H9 (cell line): ENCODE measurements at regions not wholly inside any gene's neighbourhood (a gene's known extent, or its start where the extent isn't known, plus 50 kb on each side); places are given as distances from the start of the nearest gene placed in this dataset.

ENCODE experiments used
- DNase-seq: peaks from one replicate; pipeline ENCODE4 v3.0.0-alpha.2; 2017
- H2AFZ ChIP-seq: one replicate; pipeline ENCODE4 v1.6.1; 2013; ENCODE audit warnings: mild to moderate bottlenecking, low read length, control low read depth, moderate library complexity
- H2AK5ac ChIP-seq: 2 replicates; pipeline ENCODE4 v1.6.1; 2013; ENCODE audit warnings: low read length, control low read depth, mixed read lengths; ENCODE audit not compliant: insufficient read length
- H2BK120ac ChIP-seq: one replicate; pipeline ENCODE4 v1.6.1; 2013; ENCODE audit warnings: low read depth, mild to moderate bottlenecking, low read length, control low read depth, inconsistent platforms; ENCODE audit not compliant: poor library complexity, severe bottlenecking
- H2BK12ac ChIP-seq: 2 replicates; pipeline ENCODE4 v1.6.1; 2013; ENCODE audit warnings: low read length, control low read depth, mixed read lengths, low read depth; ENCODE audit not compliant: insufficient read length
- H2BK15ac ChIP-seq: 2 replicates; pipeline ENCODE4 v1.6.1; 2013; ENCODE audit warnings: low read depth, low read length, control low read depth
- H2BK20ac ChIP-seq: one replicate; pipeline ENCODE4 v1.6.1; 2013; ENCODE audit warnings: low read depth, mild to moderate bottlenecking, low read length, control low read depth, inconsistent platforms; ENCODE audit not compliant: poor library complexity, severe bottlenecking
- H2BK5ac ChIP-seq: 2 replicates; pipeline ENCODE4 v1.6.1; 2013; ENCODE audit warnings: low read length, control low read depth, mixed read lengths; ENCODE audit not compliant: insufficient read length
- H3K14ac ChIP-seq: 2 replicates; pipeline ENCODE4 v1.6.1; 2013; ENCODE audit warnings: low read length, control low read depth; ENCODE audit not compliant: insufficient read depth
- H3K18ac ChIP-seq: 2 replicates; pipeline ENCODE4 v1.6.1; 2013; ENCODE audit warnings: low read depth, mild to moderate bottlenecking, mixed read lengths, low read length, control low read depth; ENCODE audit not compliant: insufficient read length
- H3K23ac ChIP-seq: 2 replicates; pipeline ENCODE4 v1.6.1; 2013; ENCODE audit warnings: low read length, control low read depth, mixed read lengths, low read depth; ENCODE audit not compliant: insufficient read length
- H3K23me2 ChIP-seq: 2 replicates; pipeline ENCODE4 v1.6.1; 2013; ENCODE audit warnings: low read depth, mild to moderate bottlenecking, mixed read lengths, low read length, control low read depth; ENCODE audit not compliant: insufficient read length, poor library complexity, severe bottlenecking
- H3K27ac ChIP-seq: 2 replicates; pipeline ENCODE4 v1.5.1; 2013; ENCODE audit warnings: low read length, control low read depth, mixed read lengths, low read depth; ENCODE audit not compliant: insufficient read length
- H3K27me3 ChIP-seq: 2 replicates; pipeline ENCODE4 v1.6.1; 2013; ENCODE audit warnings: low read length, control low read depth, inconsistent platforms; ENCODE audit not compliant: insufficient read depth
- H3K4ac ChIP-seq: 2 replicates; pipeline ENCODE4 v1.6.1; 2013; ENCODE audit warnings: low read depth, mild to moderate bottlenecking, control low read depth, inconsistent platforms, low read length, moderate library complexity
- H3K4me1 ChIP-seq: 2 replicates; pipeline ENCODE4 v1.6.1; 2013; ENCODE audit warnings: low read length, control low read depth, inconsistent platforms; ENCODE audit not compliant: insufficient read depth
- H3K4me2 ChIP-seq: 2 replicates; pipeline ENCODE4 v1.6.1; 2013; ENCODE audit warnings: low read length, control low read depth, mixed read lengths; ENCODE audit not compliant: insufficient read length, insufficient read depth
- H3K56ac ChIP-seq: 2 replicates; pipeline ENCODE4 v1.6.1; 2013; ENCODE audit warnings: low read depth, mild to moderate bottlenecking, mixed read lengths, low read length, control low read depth; ENCODE audit not compliant: insufficient read length
- H3K79me1 ChIP-seq: 2 replicates; pipeline ENCODE4 v1.6.1; 2013; ENCODE audit warnings: low read depth, mild to moderate bottlenecking, moderate library complexity, low read length, control low read depth, inconsistent platforms; ENCODE audit not compliant: insufficient read depth, poor library complexity, severe bottlenecking
- H3K79me2 ChIP-seq: 2 replicates; pipeline ENCODE4 v1.6.1; 2013; ENCODE audit warnings: low read length, control low read depth, inconsistent platforms; ENCODE audit not compliant: insufficient read depth
- H3K9ac ChIP-seq: 2 replicates; pipeline ENCODE4 v1.6.1; 2013; ENCODE audit warnings: low read length, control low read depth, mixed read lengths; ENCODE audit not compliant: insufficient read length; ENCODE audit errors: extremely low read depth
- H3K9me3 ChIP-seq: one replicate; pipeline ENCODE4 v1.6.1; 2013; ENCODE audit warnings: low read depth, low read length, inconsistent platforms; ENCODE audit not compliant: control insufficient read depth
- H3T11ph ChIP-seq: one replicate; pipeline ENCODE4 v1.6.1; 2013; ENCODE audit warnings: mild to moderate bottlenecking, low read length, control low read depth, inconsistent platforms
- H4K20me1 ChIP-seq: one replicate; pipeline ENCODE4 v1.6.1; 2013; ENCODE audit not compliant: control insufficient read depth, insufficient read length, insufficient read depth
- H4K5ac ChIP-seq: 2 replicates; pipeline ENCODE4 v1.6.1; 2013; ENCODE audit warnings: low read depth, mild to moderate bottlenecking, mixed read lengths, low read length, control low read depth; ENCODE audit not compliant: insufficient read length
- H4K8ac ChIP-seq: replicated peaks from 2 replicates; pipeline ENCODE4 v1.6.1; 2013; ENCODE audit warnings: low read length, control low read depth, mixed read lengths, low read depth; ENCODE audit not compliant: insufficient read length
- H4K91ac ChIP-seq: 2 replicates; pipeline ENCODE4 v1.6.1; 2013; ENCODE audit warnings: low read depth, mild to moderate bottlenecking, moderate library complexity, mixed read lengths, low read length, control low read depth; ENCODE audit not compliant: insufficient read length
- H3K27ac Mint-ChIP-seq, 3 experiments: 2 replicates in 2 of 3; 3 replicates in 1 of 3; pipeline ENCODE4 v1.8.0; 2020 to 2021; ENCODE audit warnings: mixed read lengths in 3 of 3, mild to moderate bottlenecking in 1 of 3, moderate library complexity in 1 of 3
- H3K27me3 Mint-ChIP-seq: 2 replicates; pipeline ENCODE4 v1.8.0; 2021; ENCODE audit warnings: low read depth, mild to moderate bottlenecking, moderate library complexity, mixed read lengths
- H3K36me3 Mint-ChIP-seq, 3 experiments: 2 replicates in 2 of 3; 3 replicates in 1 of 3; pipeline ENCODE4 v1.8.0; 2020 to 2021; ENCODE audit warnings: low read depth in 3 of 3, mixed read lengths in 3 of 3; ENCODE audit not compliant: insufficient read depth in 1 of 3
- H3K4me1 Mint-ChIP-seq, 2 experiments: 2 replicates each; pipeline ENCODE4 v1.8.0; 2020; ENCODE audit warnings: mixed read lengths in 2 of 2
- H3K4me3 Mint-ChIP-seq, 2 experiments: 2 replicates in 1 of 2; 3 replicates in 1 of 2; pipeline ENCODE4 v1.8.0; 2020 to 2021; ENCODE audit warnings: mild to moderate bottlenecking in 2 of 2, mixed read lengths in 2 of 2, moderate library complexity in 1 of 2
- H3K9me3 Mint-ChIP-seq, 2 experiments: 2 replicates in 1 of 2; 3 replicates in 1 of 2; pipeline ENCODE4 v1.8.0; 2020; ENCODE audit warnings: mild to moderate bottlenecking in 2 of 2, mixed read lengths in 2 of 2, moderate library complexity in 1 of 2
- CTCF ChIP-seq: fragments of 200-600 bp; sonication (generic); conservative IDR thresholded peaks from 3 replicates; pipeline ENCODE4 v1.8.0; 2021; ENCODE audit warnings: antibody characterized with exemption, mild to moderate bottlenecking
- WGBS: extraction: QIAGEN DNeasy Blood & Tissue Kit; methylation state at CpG from one replicate; pipeline ENCODE4 v1.1.7; 2013; ENCODE audit warnings: missing lambda C conversion rate, low lambda C conversion rate, mixed read lengths; ENCODE audit not compliant: insufficient read length; ENCODE audit errors: extremely low coverage; 5-methylcytosine and 5-hydroxymethylcytosine counted together

DNA sequence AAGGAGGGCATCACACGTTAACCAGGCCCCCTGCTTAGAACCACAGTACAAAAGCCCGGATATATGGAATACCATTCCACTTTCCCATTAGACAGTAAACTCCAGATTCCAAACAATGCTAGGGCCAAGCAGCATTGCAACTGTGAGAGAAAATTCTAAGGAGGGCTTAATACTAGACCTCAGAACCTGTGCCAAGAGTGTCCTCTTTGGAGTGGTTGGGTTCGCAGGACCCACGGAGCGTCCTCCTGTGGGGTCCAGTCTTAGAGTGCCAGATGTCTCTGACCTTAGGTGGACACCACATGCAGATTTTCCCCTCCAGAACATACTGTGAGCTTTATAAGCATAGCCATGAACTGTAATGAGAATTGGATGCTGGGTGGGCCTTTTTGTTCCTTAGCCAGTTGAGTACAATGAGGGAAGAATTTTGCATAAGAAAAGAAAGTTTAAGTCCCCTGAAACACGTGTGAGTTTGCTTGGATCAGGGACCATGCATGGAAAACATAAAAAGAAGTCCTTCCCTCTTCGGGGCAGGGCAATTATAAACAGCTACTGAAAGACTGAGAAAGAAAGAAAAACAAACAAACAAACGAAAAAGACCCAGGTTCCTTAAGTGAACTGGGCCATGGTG, 325.7 kb downstream of the NEK10 start:
- peak overlapping the region; percentile 3 to 28; a peak in 3 of 5 replicates for H3K4me3 Mint-ChIP-seq
- H3K36me3 Mint-ChIP-seq, result peaks cover 9 to 11% (median 10%) of the 10 kb centered on the region in 3 experiments
- Histone ChIP-seq H3K9me3 (no peaks in the 10 kb centered on the region), H3K4ac (no peak overlapping the region), H4K20me1 (no peaks in the 10 kb centered on the region), H2BK12ac (no peak overlapping the region), H3K18ac (peak overlapping the region; percentile 69), H2AFZ (no peak overlapping the region), H2BK15ac (no peak overlapping the region), H3K23ac (no peak overlapping the region), H4K91ac (no peak overlapping the region), H3K56ac (no peak overlapping the region), H2AK5ac (no peak overlapping the region), H2BK5ac (no peak overlapping the region), H2BK20ac (no peak overlapping the region), H3K27me3 (no peaks in the 10 kb centered on the region), H3K9ac (no peak overlapping the region), H4K5ac (no peak overlapping the region), H4K8ac (no peak overlapping the region), H2BK120ac (no peak overlapping the region), H3K79me2 (no peaks in the 10 kb centered on the region), H3K14ac (no peak overlapping the region), H3K27ac (peak overlapping the region; percentile 55), H3K4me1 (no peaks in the 10 kb centered on the region; the same call in 1 of the 2 replicates), H3K23me2 (no peaks in the 10 kb centered on the region), H3K4me2 (no peak overlapping the region), H3K79me1 (no peaks in the 10 kb centered on the region), H3T11ph (no peak overlapping the region)
- no peak for TF ChIP-seq CTCF
- peaks cover 9 to 12% of the 10 kb centered on the region in 2 experiments; a peak in 4 of 5 replicates for H3K9me3 Mint-ChIP-seq
- H3K4me1 Mint-ChIP-seq, result peaks cover 49 to 52% of the 10 kb centered on the region in 2 experiments
- no CpG with 5 or more reads among the region's 8 CpGs for WGBS
- no peaks in the 10 kb centered on the region for H3K27me3 Mint-ChIP-seq
- DNase-seq, result no peak
- H3K27ac Mint-ChIP-seq, result peak overlapping the region; percentile 92 to 100 (median 97)
